NCI-H2107 treated with DMSO at 0.1 percent for 48 hours (cell line): ENCODE measurements at regions not wholly inside any gene's neighbourhood (a gene's known extent, or its start where the extent isn't known, plus 50 kb on each side); places are given as distances from the start of the nearest gene placed in this dataset.

Source experiments
- DNase-seq: peaks from one replicate; lab custom pipeline; 2025; ENCODE audit not compliant: unreplicated experiment; lab: John Stamatoyannopoulos, UW

DNA sequence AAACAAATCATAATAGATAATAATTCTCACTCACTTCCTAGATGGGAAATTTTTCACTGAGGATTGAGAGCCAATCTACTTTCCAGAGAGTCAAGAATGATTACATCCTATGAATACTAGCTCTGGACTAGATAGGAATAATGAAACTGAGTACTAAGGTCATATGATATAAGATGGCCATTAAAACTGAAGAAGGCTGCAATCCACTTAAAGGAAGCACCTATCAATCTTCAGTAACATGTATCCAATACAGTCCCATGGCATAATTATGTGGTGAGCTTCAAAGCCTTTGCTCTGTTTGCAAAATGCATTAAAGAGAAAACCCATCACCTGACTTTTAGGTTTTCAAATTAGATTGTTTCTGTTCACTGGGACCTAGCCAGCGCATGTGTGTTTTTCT is 398.0 kb upstream of the MEIS1 start:
- DNase-seq: no peak

DNA sequence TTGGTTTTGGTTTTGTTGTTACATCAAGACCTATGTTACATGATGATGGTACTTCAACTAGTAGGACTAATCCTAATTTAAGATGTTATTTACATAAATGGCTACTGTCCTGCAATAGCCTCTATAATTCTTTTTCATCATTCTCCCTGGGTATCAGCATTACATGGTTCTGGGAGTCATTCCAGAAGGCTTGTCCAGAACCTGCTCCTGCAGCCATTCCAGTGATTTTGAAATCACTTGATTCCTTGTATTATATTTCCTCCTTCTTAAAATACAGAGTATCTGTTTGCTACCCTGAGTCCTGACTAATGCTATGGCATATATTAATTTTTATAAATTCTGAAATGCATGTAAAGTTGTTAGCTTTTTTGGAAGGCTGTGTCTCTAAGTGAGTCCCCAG is 400.5 kb upstream of the MEIS1 start:
- no peak for DNase-seq

DNA sequence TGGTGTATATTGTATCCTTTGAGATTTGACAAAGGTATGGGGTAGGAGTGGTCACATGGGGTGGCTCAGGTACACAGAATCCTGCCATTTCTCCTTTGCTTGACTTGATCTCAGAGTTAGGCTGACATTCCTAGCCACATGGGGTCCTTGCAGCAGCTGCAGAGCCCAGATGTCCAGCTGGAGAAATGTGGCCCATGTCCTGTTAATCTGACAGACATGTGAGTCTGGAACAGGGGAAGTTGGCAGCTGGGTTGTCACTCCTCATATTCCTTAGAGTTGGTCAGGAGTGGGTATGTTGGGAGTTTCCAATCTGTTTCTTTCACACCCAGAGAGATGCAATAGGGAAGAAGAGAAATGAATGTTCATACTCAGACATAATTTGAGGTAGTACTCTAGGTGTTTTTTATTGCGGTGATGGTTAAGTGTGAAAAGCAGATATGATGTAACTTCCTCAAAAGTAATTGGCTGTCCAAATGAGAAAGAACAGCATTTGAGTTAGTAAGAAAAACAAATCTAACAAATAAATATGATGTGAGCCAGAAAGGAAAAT is 402.6 kb upstream of the MEIS1 start:
- DNase-seq: no peak

DNA sequence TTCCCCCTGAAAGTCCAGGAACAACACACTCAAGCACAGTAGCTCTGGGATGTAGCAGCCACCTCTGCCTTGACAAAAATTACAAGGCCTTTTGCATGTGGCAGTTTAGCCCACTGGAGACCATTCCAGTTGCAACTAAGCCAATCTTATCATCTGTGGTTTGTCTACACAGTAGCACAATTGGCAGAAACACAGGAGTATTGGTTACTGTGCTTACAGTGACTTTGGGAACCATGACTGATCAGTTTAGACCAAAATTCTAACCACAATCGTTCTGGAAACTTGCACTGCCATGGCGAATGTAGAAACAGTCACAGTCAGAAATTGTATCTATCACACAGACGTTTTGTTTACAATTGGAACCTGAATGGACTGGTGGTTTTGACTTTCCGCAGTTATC is 403.7 kb upstream of the MEIS1 start:
- DNase-seq: no peak

DNA sequence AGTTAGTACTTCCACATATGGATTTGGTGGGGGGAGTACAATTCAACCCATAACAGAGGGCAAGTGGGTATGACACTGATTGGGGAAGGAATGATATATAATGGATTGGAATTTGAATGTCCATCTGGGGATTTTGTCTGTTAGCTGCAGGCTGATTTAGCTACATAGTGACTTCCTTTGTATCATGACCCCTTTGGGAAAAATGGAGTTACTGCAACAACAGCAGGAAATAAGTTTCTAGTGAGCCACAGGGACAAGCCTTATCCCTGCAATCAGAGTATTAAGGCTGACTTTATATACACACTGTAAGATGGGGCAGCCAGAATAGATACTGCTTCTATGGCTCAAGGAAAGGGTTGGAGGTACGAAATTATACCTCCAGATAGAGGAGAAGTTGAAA is 404.4 kb upstream of the MEIS1 start:
- no peak for DNase-seq

DNA sequence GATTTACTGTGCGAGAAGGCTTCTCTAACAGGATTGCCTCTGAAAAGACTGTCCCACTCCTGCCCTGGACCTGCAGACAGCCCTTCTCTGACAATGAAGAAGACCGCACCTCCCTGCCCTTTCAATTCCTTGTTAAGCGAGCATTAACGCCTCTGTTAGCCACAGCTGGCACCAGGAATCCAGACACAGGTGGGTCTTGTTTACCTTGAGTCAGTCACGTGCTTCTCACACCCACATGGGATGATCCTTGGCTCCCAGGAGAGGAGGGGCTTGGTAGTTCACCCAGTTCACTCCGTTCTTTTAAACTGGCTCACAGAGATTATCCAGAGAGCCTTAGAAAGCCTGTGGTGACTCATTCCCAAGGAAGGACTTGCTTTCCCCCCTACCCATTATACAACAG is 410.5 kb upstream of the MEIS1 start:
- no peak for DNase-seq

DNA sequence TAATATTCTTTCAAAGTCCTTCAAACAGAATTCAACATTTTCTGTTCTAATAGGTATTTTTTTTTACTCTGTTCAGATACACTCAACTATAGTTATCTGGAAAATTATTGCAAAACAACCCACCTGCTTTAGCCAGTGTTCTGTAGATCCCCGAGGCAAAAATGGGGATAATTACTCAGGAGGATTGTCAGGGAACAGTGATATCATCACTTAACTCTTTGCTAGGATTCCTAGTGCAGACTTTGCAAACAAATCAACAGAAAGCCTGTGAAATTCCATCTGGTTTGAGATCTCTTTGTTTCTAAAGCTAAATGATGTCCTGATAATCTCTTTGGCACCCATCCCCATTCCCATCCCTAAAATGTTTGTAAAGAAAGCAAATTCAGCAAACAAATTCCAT is 413.6 kb upstream of the MEIS1 start:
- no peak for DNase-seq

DNA sequence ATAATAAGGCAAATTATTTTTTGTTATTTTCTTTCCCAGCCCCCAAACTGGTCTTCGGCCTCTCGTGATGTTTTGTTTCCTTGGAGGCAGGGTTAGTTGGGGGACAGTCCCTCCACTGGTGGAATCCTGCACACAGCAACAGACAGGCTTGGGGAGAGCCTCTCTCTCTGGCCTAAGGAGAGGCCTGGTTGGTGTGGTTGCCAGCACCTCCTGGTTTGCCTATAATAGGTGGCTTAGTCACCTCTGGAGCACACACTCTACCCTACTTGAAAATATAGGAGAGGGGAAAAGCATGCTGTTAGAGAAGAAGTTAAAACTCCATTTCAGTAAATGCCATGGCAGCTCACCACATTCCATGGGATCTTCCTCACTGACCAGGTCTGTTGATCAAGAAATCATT is 417.2 kb upstream of the MEIS1 start:
- no peak for DNase-seq

DNA sequence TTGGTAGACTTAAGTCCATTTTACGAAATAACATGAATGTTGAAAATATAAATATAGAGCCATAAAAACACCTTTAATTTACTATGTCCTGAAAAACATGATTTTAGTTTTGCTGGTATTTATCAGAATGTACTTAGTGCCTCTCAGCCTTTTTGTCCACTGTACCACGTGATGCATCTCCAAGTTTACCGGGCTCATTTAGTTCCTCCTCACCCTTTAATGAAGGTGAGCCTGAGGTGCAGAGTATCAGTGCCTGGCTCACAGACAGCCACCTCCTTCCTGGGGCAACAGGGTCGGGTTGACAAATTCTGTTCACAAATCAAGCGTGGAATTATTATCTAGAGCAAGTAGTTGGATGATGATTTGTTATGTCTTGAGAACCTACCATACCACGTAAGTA is 420.5 kb upstream of the MEIS1 start:
- DNase-seq: no peak

DNA sequence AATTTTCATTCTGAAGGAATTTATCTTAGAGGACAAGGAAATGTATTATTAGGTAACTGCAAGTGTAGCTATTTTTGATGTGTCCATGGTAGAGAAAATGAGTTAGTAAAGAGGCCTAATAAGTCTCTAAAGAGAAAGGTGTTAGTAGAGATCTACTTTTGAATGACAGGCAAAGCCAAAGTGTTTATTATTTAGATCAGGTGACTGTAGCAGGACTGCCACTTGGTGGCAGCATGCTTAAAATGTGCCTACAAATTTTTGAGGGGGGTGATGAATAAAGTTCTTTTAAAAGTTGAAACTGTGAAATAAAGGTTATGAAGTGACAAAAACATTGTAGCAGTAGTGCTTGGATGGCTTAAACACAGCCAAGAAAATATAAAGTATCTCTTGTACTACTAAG is 421.5 kb upstream of the MEIS1 start:
- no peak for DNase-seq

DNA sequence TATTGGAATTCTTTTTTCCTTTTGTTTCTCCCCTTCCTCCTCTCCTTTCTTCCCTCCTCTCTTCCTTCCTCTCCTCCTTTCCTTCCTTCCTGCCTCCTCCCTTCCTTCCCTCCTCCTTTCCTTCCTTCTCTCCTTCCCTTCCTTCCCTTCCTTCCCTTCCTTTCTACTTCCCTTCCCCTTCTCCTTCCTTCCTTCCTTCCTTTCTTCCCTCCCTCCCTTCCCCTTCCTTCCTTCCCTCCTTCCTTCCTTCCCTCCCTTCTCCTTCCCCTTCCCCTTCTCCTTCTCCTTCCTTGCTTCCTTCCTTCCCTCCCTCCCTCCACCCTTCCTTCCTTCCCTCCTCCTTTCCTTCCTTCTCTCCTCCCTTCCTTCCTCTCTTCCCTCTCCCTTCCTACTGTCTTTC is 431.0 kb upstream of the MEIS1 start:
- no peak for DNase-seq

DNA sequence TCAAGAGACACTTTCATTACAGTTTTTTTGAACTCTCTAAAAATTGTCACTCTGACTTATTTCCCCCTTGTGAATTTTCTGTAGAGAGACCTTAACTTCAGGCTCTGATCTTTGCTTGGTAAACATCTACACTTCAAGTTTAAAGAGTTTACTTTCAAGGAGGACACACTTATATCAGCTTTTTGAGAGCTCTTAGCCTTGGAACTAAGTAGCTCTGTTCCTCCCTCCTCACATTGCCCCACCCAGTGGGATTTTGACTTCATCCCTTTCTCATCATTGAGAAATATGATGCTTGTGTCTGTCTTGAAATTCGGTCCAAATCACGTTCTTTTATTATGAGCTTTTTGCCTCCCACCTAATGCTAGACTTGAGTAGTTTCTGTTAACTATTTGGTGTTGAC is 433.4 kb upstream of the MEIS1 start:
- no peak for DNase-seq

DNA sequence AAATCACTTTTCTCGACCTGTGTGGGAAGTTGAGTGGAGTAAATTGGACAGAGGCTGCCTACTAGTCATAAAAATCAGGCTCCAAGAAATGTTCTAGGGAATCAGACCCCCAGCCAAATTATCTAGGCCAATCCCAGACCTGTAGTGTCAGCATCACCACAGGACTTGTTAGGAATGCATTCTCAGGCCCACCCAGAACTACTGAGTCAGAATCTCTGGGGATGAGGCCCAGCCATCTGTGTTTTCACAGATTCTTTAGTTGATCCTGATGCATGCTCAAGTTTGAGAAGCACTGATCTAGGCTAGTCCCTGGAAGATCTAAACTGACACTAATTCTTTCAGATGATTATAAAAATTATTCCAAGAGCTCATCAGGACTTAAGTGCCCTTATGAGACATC is 434.0 kb upstream of the MEIS1 start:
- DNase-seq: no peak

DNA sequence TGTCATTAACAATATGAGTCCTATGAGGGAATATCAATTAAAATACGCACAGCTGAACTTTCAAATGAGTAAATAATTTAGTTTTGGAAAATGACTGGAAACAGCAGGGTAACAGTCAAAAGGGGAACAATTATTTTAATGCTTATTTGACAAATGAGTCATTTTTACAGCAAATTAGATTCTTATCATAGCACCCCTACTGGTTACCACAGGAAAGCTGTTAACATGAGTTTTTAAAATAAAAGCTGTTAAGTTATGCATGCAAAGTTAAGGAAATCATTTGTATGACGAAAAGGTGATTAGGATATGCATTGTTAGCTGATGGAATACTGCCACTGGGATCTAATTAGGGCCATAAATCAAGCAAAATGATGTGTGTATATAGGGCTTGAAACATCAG is 435.1 kb upstream of the MEIS1 start:
- no peak for DNase-seq

DNA sequence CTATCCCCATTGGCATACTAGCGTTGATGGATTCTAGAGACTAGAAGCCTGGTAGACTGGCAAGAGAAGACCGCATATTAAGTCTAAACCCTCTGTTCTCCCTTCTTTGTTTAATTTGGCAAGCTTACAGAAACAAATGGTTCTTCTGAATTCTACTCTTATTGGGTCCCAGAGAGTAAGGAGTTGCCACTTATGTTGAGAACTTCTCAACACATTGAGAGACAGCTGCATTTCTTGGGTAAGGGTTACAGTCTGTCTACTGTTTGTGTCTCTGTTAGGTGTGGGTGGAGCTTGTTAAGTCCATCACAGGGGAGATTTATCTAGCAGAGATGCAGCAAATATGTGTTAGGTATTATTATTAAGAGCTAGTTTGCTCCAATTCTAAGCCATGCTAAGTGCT is 435.8 kb upstream of the MEIS1 start:
- no peak for DNase-seq

DNA sequence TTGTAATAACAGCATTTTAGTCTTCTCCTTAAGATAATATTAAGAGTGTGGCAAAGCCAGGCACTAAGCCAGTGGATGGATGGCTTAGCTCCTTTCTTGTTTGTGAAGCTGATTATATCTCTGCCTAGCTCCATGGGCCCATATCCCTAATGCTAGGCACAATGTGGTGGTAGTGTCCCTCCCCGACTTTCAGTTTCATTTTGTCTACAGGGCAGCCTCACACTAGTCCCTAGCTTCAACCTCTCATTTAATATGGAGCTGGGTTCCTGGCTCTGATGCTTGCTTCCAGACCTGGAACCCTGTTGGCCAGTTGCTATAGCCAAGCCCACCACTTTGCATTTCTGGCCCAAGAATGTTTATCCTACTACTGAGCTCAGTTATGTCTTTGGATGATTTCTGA is 437.0 kb upstream of the MEIS1 start:
- DNase-seq: no peak

DNA sequence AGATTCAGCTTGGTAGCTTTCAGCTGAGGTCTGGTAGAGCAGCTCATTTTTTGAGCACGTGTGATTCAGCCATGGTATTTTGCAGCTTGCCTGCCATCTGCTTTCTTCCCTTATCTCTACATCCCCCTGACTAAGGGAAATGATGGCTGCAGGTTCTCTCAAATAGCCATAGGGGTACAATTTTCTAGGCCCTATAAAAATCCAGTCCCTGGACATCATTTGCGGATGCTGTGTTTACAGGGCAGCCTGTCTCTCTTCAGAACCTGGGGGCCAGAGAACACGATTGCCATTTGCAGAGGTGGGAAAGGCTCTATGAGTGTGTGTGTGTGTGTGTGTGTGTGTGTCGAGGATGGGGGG is 442.7 kb upstream of the MEIS1 start:
- DNase-seq: no peak

DNA sequence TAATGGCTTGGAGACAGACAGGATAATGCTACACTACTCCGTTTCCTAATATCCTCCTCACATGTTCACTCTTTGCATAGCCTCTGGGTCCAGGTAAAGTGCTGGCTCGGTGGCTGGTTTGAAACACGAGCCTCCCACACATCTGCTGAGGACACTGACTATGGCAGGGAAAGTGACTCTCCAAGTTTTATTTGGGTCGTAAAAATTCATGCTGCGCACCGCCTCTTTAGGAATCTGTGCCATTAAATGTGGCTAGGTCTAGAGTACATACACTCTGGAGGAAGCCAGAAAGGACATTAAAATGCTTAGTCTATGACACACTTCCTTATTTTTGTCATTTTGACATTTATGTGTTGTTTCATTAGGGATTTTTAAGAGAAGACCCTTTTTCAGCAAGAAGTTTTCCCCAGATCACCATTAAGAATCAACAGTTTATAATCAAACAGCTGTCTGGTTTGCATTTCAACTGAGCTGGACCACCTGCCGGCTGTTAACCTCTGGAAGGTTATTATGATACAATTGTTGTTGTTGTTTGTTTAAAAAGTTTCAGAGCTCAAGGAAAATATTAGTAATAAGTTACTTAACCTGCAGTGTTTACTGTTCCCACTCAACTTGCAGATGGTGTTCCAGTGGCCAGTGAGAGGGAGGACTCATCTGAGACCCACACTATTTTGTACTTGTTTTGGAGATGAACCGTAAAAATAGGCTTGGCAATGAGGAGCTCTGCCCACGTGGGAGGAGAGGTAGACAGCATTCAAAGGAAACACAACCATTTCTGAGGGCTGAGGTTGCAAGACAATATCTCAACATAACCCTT is 443.3 kb upstream of the MEIS1 start:
- DNase-seq: no peak

DNA sequence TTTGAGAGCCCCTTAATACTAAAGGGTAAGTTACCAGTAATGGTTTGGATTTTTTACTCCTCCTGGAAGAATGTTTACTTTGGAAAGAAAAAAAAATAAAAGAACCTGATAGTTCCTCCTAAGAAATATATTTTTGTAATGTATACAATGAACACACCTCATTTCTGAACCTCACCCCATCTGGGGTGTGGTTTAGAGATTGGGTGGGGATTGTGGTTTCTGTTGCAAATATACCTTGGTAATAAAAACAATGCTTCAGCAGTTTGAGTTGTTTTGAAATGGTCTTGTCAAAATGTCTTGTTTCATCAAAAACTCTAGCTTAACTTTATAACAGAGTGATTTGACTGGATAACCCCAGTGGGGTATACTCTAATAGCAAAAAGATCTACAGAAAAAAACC is 448.9 kb upstream of the MEIS1 start:
- no peak for DNase-seq

DNA sequence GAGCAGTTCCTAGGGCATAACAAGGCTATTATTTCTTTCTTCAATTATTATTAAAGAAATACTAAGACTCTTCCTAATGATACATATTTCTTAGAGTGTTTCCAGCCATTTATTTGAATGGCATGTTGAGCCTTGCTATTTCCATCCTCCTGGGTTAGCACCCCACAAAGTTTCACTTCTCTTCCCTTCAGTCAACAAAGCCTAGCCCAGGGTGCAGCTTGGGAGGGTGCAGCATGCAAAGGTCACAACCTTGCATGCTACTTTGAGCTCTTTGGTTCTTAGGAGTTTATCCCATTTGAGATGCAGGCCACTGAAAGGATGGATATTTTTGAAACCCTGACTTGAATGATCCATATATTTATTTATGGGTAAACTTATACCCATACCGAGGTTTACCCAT is 454.4 kb upstream of the MEIS1 start:
- DNase-seq: no peak

DNA sequence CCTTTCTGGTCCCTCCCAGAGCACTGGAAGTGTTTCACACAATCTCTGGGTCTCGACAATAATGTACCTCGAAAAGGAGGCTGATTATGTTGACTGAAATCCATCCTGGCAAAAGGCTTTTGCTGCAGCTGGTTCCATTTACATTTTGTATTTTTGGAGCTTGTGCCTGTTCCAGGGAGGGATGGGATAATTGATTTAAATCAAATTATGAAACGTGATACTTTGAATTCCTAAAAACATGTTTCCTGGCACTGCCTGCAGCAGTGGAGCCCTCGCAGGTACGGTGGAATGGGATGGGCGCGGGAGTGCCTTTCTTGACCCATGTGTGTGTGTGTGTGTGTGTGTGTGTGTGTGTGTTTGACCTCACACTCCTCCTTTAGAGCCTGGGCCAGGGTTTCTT is 455.5 kb upstream of the MEIS1 start:
- no peak for DNase-seq

DNA sequence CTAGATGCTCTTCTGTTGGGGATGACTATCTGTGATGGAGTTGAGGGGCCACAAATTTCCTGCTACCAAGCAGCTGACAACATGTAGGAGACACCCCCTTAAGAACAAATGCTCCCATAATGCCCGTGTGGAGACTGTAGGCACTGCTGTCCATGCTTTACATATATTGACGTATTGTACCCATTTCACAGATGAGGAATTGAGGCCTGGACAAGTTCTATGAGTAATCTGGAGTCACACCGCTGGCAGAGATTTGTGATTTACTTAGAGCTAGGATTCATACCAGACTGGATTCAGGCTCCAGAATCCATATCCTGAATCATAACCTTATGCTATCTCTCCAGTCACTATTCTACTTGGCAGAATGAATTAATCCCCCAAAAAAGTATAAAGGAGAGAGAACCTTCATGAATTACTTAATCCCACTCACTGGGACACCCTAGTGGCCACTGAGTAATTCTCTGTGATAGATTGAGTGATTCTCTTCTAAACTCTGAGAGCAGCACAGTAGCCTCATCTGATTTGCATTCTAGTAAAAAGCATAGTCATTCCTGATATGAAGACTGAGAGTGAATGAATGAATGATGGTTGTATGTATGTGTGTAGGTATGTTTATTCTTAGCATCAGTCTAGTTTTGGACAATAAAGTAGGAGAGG is 460.7 kb upstream of the MEIS1 start:
- no peak for DNase-seq

DNA sequence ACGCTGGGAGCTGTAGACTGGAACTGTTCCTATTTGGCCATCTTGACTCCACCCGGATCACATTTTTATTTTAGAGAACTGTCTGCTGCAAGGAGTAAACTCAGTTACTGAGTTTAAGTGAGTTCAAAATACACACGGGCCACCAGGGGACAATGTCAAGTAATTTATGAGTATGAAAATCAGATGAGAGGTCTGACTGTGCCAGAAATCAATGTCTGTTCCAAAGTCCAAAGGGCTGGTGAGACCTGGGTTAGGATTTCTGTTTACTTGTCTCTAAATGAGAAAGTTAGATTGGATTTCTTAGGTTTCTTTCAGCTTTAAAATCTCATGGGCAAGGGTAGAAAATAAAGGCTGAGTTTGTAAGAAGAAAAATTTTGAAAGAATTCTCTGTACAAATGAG is 465.8 kb upstream of the MEIS1 start:
- DNase-seq: no peak
